ENCODE measurements at regions not wholly inside any gene's neighbourhood (a gene's known extent, or its start where the extent isn't known, plus 50 kb on each side); places are given as distances from the start of the nearest gene placed in this dataset.
"Not testable (repeated sequence)": the region's sequence is repeated elsewhere in the genome, so short reads cannot be mapped to it uniquely, and the experiment has no call there.

- no peak overlapping the region for H3K27ac ChIP-seq (ENCODE audit: extremely low read depth, low read depth, low read length)
- no peaks in the 10 kb centered on the region for H3K4me1 ChIP-seq (ENCODE audit: control insufficient read depth, insufficient read depth, low read length)
- H3K36me3 ChIP-seq (ENCODE audit: control insufficient read depth in 2 of 2, insufficient read depth in 1 of 2, low read length in 2 of 2) = no peaks in the 10 kb centered on the region
- no peak for TF ChIP-seq ZEB2 (tag by site-specific recombination; IDR thresholded peaks at IDR 0.05)
- TF ChIP-seq ZNF776 (tag by site-specific recombination; IDR thresholded peaks at IDR 0.05; ENCODE audit: borderline replicate concordance) = no peak
- no peak for TF ChIP-seq ZNF239 (tag by site-specific recombination; IDR thresholded peaks at IDR 0.05)
- no peak for TF ChIP-seq ZNF133 (tag by site-specific recombination; IDR thresholded peaks at IDR 0.05)
- POLR2A ChIA-PET = no interaction called here
- no peak overlapping the region for H3K4me3 ChIP-seq (ENCODE audit: low read depth, low read length)
- CTCF ChIA-PET = no interaction called here
- H3K9me3 ChIP-seq (ENCODE audit: control insufficient read depth, insufficient read depth, low read depth, low read length) = no peaks in the 10 kb centered on the region
Measured at GRCh38 chr11:13193613-13194012, 84.0 kb upstream of the BMAL1 start.

- POLR2A ChIA-PET = interaction anchor here (0.5 kb wide), 1 partner anchor 1131 kb away, joined by 3 read pairs; no protein-coding TSS in a partner anchor
- H3K27ac ChIP-seq (ENCODE audit: extremely low read depth, low read depth, low read length); H3K4me3 ChIP-seq (ENCODE audit: low read depth, low read length); H3K36me3 ChIP-seq (ENCODE audit: control insufficient read depth in 2 of 2, insufficient read depth in 1 of 2, low read length in 2 of 2); H3K4me1 ChIP-seq (ENCODE audit: control insufficient read depth, insufficient read depth, low read length); H3K9me3 ChIP-seq (ENCODE audit: control insufficient read depth, insufficient read depth, low read depth, low read length): not testable (repeated sequence)
- TF ChIP-seq SETDB1 (IDR thresholded peaks at IDR 0.05; ENCODE audit: insufficient read length, low read length) = peak; percentile 69
- CTCF ChIA-PET = interaction anchor here (0.6 to 0.7 kb wide), 2 partner anchors 87 to 133 kb away, joined by 3 read pairs; no protein-coding TSS in a partner anchor
Measured at GRCh38 chr11:13197374-13197773, 80.2 kb upstream of the BMAL1 start.

GRCh38 chr11:13205486-13205885, 72.1 kb upstream of the BMAL1 start:
- no peak for TF ChIP-seq ZSCAN30 (tag by site-specific recombination; IDR thresholded peaks at IDR 0.05)
- no peak for TF ChIP-seq ZNF362 (tag by site-specific recombination; IDR thresholded peaks at IDR 0.05)
- no peak for TF ChIP-seq ZFP69B (tag by site-specific recombination; IDR thresholded peaks at IDR 0.05)
- no peak for TF ChIP-seq ZNF18 (tag by site-specific recombination; IDR thresholded peaks at IDR 0.05)
- Histone ChIP-seq H3K27ac (ENCODE audit: extremely low read depth, low read depth, low read length) (no peak overlapping the region), H3K36me3 (ENCODE audit: control insufficient read depth in 2 of 2, insufficient read depth in 1 of 2, low read length in 2 of 2) (no peaks in the 10 kb centered on the region), H3K9me3 (ENCODE audit: control insufficient read depth, insufficient read depth, low read depth, low read length) (no peaks in the 10 kb centered on the region), H3K4me3 (ENCODE audit: low read depth, low read length) (no peak overlapping the region), H3K4me1 (ENCODE audit: control insufficient read depth, insufficient read depth, low read length) (no peaks in the 10 kb centered on the region)
- ChIA-PET CTCF (interaction anchor here (0.6 to 9.5 kb wide), 8 partner anchors 13 to 535 kb away, joined by 3 to 119 read pairs (median 3); no protein-coding TSS in a partner anchor), POLR2A (no interaction called here)

- ChIA-PET CTCF (interaction anchor here (0.6 to 9.5 kb wide), 6 partner anchors 12 to 278 kb away, joined by 3 to 119 read pairs (median 40); no protein-coding TSS in a partner anchor), POLR2A (no interaction called here)
- Histone ChIP-seq H3K36me3 (ENCODE audit: control insufficient read depth in 2 of 2, insufficient read depth in 1 of 2, low read length in 2 of 2) (no peaks in the 10 kb centered on the region), H3K4me3 (ENCODE audit: low read depth, low read length) (no peak overlapping the region), H3K4me1 (ENCODE audit: control insufficient read depth, insufficient read depth, low read length) (no peaks in the 10 kb centered on the region), H3K27ac (ENCODE audit: extremely low read depth, low read depth, low read length) (no peak overlapping the region), H3K9me3 (ENCODE audit: control insufficient read depth, insufficient read depth, low read depth, low read length) (no peaks in the 10 kb centered on the region)
- no peak for TF ChIP-seq ZNF148 (tag by site-specific recombination; IDR thresholded peaks at IDR 0.05; ENCODE audit: borderline replicate concordance)
- no peak for TF ChIP-seq SALL2 (tag by site-specific recombination; IDR thresholded peaks at IDR 0.05; ENCODE audit: borderline replicate concordance)
- TF ChIP-seq ZNF354C (tag by site-specific recombination; IDR thresholded peaks at IDR 0.05; ENCODE audit: borderline replicate concordance, low read depth) = no peak
- no peak for TF ChIP-seq BCL11B (tag by site-specific recombination; IDR thresholded peaks at IDR 0.05; ENCODE audit: low read depth)
- TF ChIP-seq ZFHX2 (tag by site-specific recombination; conservative IDR thresholded peaks at IDR 0.05) = no peak
- TF ChIP-seq ZNF114 (tag by site-specific recombination; IDR thresholded peaks at IDR 0.05) = no peak
- TF ChIP-seq WT1 (tag by site-specific recombination; IDR thresholded peaks at IDR 0.05) = no peak
- no peak for TF ChIP-seq ZNF677 (tag by site-specific recombination; IDR thresholded peaks at IDR 0.05)
- no peak for TF ChIP-seq SP7 (tag by site-specific recombination; IDR thresholded peaks at IDR 0.05)
- no peak for TF ChIP-seq ZNF549 (tag by site-specific recombination; IDR thresholded peaks at IDR 0.05)
- no peak for TF ChIP-seq ZNF155 (tag by site-specific recombination; IDR thresholded peaks at IDR 0.05)
- no peak for TF ChIP-seq MYNN (tag by site-specific recombination; IDR thresholded peaks at IDR 0.05; ENCODE audit: borderline replicate concordance)
- no peak for TF ChIP-seq ZNF26 (tag by site-specific recombination; IDR thresholded peaks at IDR 0.05)
Measured at GRCh38 chr11:13206086-13206640, 71.4 kb upstream of the BMAL1 start.

Measured in HEK293 (cell line).